HEK293 (cell line): ENCODE measurements at regions not wholly inside any gene's neighbourhood (a gene's known extent, or its start where the extent isn't known, plus 50 kb on each side); places are given as distances from the start of the nearest gene placed in this dataset.

Source experiments
- ZNF239 ChIP-seq: fragments of 450-650 bp; formaldehyde crosslinking; IDR thresholded peaks from 2 replicates; pipeline ENCODE4 v1.5.1; 2016; ENCODE audit warnings: missing biosample characterization, missing genetic modification characterization
- ZNF747 ChIP-seq: fragments of 450-650 bp; formaldehyde crosslinking; IDR thresholded peaks from 2 replicates; pipeline ENCODE4 v1.5.1; 2016; ENCODE audit warnings: missing biosample characterization, missing genetic modification characterization
- TF ChIP-seq, protein P1 (sequence below): fragments of 450-650 bp; formaldehyde crosslinking; IDR thresholded peaks from 2 replicates; pipeline ENCODE4 v1.5.1; 2016; ENCODE audit warnings: missing biosample characterization, missing genetic modification characterization

DNA sequence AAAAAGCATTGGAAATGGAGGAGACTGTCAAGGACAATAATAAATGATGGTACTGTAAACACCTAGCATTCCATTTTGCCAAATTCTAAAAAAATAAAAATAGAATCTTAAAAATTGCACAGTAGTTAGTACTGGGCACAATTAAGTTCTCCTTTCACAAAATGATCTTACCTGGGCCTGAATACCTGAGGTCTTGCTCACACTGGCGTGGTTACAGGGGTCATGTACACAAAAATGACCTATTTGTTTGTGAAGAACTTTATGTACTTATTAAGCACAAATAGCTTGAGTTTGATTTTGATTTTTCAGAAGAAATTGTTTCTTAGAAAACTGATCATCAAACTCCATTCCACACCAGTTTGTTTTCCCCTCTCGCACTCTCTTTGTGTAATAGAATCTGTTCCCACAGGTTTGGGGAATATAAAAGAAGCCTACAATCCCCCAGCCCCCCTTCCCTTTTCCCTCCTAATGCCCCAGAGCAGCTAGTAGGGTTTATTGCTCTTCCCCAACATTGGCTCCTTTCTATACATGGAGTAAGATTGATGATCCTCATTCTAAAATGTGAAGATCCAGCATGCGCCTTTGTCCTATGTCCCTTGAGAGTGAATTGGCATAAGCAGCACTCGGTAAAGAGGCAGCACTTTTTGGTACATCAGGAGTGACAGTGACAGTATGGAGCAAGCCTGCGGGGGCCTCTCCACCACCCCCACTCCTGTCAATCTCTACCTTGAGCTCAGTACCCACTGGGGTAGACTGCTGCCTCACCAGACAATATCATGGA, 204.3 kb downstream of the ASCL1 start:
- TF ChIP-seq ZNF239 (tag by site-specific recombination) (no peak), ZNF747 (tag by site-specific recombination) (no peak)
- TF ChIP-seq, protein P1, sequence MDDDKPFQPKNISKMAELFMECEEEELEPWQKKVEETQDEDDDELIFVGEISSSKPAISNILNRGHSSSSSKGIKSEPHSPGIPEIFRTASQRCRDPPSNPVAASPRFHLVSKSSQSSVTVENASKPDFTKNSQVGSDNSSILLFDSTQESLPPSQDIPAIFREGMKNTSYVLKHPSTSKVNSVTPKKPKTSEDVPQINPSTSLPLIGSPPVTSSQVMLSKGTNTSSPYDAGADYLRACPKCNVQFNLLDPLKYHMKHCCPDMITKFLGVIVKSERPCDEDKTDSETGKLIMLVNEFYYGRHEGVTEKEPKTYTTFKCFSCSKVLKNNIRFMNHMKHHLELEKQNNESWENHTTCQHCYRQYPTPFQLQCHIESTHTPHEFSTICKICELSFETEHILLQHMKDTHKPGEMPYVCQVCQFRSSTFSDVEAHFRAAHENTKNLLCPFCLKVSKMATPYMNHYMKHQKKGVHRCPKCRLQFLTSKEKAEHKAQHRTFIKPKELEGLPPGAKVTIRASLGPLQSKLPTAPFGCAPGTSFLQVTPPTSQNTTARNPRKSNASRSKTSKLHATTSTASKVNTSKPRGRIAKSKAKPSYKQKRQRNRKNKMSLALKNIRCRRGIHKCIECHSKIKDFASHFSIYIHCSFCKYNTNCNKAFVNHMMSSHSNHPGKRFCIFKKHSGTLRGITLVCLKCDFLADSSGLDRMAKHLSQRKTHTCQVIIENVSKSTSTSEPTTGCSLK (tag by site-specific recombination) = no peak
